WERI-Rb-1 (cell line): ENCODE measurements at regions not wholly inside any gene's neighbourhood (a gene's known extent, or its start where the extent isn't known, plus 50 kb on each side); places are given as distances from the start of the nearest gene placed in this dataset.
A peak's percentile ranks its signal among the peaks of the same experiment; 100 is the strongest.

Experiments used
- DNase-seq: peaks from one replicate; pipeline ENCODE4 v3.0.0-alpha.2; 2020
- H3K27ac ChIP-seq: fragments of 250-450 bp; sonication (Bioruptor Pico); 2 replicates; pipeline ENCODE4 v1.5.1; 2020; ENCODE audit warnings: mild to moderate bottlenecking, moderate library complexity
- H3K27me3 ChIP-seq: fragments of 250-450 bp; sonication (Bioruptor Pico); 2 replicates; pipeline ENCODE4 v1.5.1; 2021; ENCODE audit warnings: mild to moderate bottlenecking, low read depth, moderate library complexity; ENCODE audit not compliant: insufficient read depth, severe bottlenecking
- H3K36me3 ChIP-seq: fragments of 250-450 bp; sonication (Bioruptor Pico); 2 replicates; pipeline ENCODE4 v1.5.1; 2020; ENCODE audit warnings: mild to moderate bottlenecking, moderate library complexity
- H3K4me3 ChIP-seq: 2 replicates; pipeline ENCODE4 v1.5.1; 2011; ENCODE audit warnings: low read depth, mild to moderate bottlenecking, control low read depth, low read length
- H3K9me3 ChIP-seq: fragments of 250-450 bp; sonication (Bioruptor Pico); 2 replicates; pipeline ENCODE4 v1.5.1; 2021; ENCODE audit warnings: mild to moderate bottlenecking, moderate library complexity; ENCODE audit not compliant: severe bottlenecking
- CTCF ChIP-seq: IDR thresholded peaks from 2 replicates; pipeline ENCODE4 v1.5.1; 2011; ENCODE audit warnings: low read depth, mild to moderate bottlenecking, control low read depth, inconsistent platforms, low read length

- no peak for DNase-seq
- TF ChIP-seq CTCF, result no peak
- Histone ChIP-seq H3K27ac (no peak overlapping the region), H3K36me3 (no peaks in the 10 kb centered on the region), H3K4me3 (no peak overlapping the region), H3K27me3 (no peaks in the 10 kb centered on the region), H3K9me3 (no peaks in the 10 kb centered on the region)
Measured at GRCh38 chr9:16267281-16268066, 603.0 kb downstream of the BNC2 start.

GRCh38 chr9:16268067-16268881, 602.2 kb downstream of the BNC2 start:
- Histone ChIP-seq H3K4me3 (no peak overlapping the region), H3K27me3 (no peaks in the 10 kb centered on the region), H3K36me3 (no peaks in the 10 kb centered on the region), H3K9me3 (no peaks in the 10 kb centered on the region), H3K27ac (no peak overlapping the region)
- DNase-seq, result peak; percentile 76
- no peak for TF ChIP-seq CTCF

- no peak for DNase-seq
- no peak overlapping the region for H3K4me3 ChIP-seq
- no peaks in the 10 kb centered on the region for H3K9me3 ChIP-seq
- no peak for TF ChIP-seq CTCF
- H3K36me3 ChIP-seq, result no peaks in the 10 kb centered on the region
- no peak overlapping the region for H3K27ac ChIP-seq
- no peaks in the 10 kb centered on the region for H3K27me3 ChIP-seq
Measured at GRCh38 chr9:16271967-16272366, 598.5 kb downstream of the BNC2 start.

- Histone ChIP-seq H3K27ac (no peak overlapping the region), H3K4me3 (no peak overlapping the region), H3K27me3 (no peaks in the 10 kb centered on the region), H3K36me3 (no peaks in the 10 kb centered on the region), H3K9me3 (no peaks in the 10 kb centered on the region)
- TF ChIP-seq CTCF, result no peak
- DNase-seq, result no peak
Measured at GRCh38 chr9:16272776-16273175, 597.7 kb downstream of the BNC2 start.

GRCh38 chr9:16275795-16276624, 594.5 kb downstream of the BNC2 start:
- TF ChIP-seq CTCF, result no peak
- Histone ChIP-seq H3K27ac (no peak overlapping the region), H3K27me3 (no peaks in the 10 kb centered on the region), H3K4me3 (no peak overlapping the region), H3K9me3 (no peaks in the 10 kb centered on the region), H3K36me3 (no peaks in the 10 kb centered on the region)
- no peak for DNase-seq
